GM18873 (cell line): ENCODE measurements at regions not wholly inside any gene's neighbourhood (a gene's known extent, or its start where the extent isn't known, plus 50 kb on each side); places are given as distances from the start of the nearest gene placed in this dataset.

Experiments used
- ATAC-seq: cut with Tn5 transposase; IDR thresholded peaks from one replicate; pipeline ENCODE4 v1.9.1; 2021; ENCODE audit warnings: mild to moderate bottlenecking, moderate library complexity, moderate number of reproducible peaks; ENCODE audit not compliant: unreplicated experiment, low FRiP score

DNA sequence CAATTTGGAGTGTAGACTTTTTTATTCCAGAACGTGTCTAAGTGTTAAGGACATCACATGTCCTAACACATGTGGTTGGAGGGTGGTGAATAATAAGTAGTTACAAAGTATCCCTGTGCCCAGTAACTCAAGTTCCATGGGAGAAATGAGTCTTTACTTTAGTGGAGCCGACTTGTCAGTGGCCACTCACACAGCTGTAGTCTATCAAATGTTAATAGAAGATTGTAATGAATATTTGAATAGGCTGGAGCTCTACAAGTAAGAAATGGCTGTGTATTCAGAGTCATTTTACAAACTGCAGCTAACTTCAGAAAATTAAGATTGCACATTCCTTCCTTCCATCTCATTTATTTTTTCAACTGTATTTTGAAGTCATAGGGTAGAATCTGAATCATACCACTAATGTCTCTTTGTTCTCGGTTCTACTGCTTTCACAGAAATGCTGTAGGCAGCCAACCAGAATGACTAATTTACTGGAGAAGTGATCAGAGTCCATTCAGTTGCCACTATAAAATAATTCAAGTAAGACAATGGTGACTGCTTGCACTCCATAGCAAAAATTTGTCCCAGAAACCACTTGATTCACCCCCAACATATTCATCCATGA lies 394.8 kb downstream of the NR2F1-AS1 start:
- no peak for ATAC-seq

DNA sequence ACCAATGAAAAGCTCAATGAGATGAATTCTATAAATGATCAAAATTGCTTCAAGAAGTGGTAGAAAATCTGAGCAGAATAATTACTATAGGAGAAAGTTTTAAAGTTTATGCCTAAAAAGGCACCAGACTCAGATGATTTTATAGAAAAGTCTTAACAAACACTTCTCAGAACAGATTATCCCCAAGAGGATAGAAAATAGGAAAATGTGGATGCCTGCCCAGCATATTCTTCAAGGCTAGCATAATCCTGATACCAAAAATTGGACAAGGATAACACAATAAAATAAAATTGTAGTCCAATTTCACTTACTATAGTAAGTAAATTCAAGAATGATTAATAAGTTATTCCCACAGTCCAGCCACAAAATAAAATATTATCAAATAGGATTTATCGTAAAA lies 397.0 kb downstream of the NR2F1-AS1 start:
- ATAC-seq = no peak

DNA sequence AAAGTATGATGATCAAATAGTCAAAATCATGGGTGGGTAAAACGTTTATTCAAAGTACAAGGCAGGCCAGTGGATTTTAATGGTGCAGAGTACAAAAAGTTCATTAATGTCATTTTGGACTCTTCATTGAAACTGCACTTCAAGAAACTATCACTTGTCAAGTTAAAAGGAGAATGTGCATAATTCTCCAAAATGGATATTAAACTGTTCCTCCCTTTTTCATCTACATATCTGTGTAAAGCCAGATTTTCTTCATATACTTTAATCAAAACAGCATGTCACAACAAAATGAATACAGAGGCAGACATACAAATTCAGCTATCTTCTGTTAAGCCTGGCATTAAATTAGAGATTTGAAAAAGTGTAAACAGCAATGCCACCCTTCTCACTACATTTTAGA lies 401.6 kb downstream of the NR2F1-AS1 start:
- ATAC-seq = no peak

DNA sequence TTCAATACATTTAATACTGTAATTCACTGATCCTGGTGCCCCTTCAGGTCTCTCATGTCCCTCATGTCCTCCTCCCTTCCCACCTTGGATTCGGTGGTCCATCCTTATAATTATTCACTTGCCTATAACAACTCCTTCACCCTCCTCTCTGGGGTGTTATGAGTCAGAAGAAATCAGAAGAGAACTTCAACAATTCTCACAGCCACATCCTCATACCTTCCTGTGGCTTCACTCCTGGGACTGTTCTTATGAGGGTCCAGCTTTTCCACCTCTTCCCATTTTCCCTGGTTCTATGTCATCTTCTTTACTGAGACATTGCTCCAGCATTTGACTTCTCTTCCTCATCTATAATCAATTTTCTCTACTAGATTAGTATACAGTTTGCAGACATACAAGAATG lies 406.1 kb downstream of the NR2F1-AS1 start:
- ATAC-seq = no peak

DNA sequence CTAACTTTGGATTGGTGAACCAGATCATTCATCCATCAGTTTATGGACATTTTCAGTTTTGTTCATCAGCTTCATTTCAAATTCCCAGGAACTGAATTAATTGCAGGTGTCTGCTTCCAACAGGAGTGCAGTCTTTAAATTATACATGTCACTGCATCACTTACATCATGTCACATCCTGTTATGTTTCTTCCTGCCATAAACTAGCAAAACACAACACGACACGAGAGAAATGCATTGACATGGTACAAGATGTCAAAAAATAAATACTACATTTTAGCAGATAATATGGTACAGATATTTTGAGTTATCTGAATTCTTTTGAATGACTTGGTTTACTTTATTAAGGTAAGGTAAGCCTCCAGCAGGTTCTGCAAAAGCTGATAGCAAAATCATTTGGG lies 415.5 kb downstream of the NR2F1-AS1 start:
- no peak for ATAC-seq

DNA sequence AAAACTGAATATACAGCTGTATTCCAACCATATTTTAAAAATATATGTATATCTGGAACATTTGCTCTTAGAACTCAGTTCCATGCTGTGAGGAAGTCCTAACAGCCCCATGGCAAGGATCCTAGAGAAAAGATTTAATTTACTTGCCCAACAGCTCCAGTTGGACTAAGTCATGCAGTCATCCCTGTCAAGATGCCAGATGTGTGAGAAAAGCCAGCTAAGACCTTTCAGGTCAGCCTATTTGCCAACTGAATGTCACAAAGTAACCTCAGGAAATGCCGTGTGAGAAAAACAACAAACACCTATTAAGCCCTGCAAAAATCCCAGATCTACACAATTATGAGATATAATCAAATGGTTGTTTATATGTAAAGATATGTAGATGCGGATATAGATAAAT lies 416.3 kb downstream of the NR2F1-AS1 start:
- no peak for ATAC-seq

DNA sequence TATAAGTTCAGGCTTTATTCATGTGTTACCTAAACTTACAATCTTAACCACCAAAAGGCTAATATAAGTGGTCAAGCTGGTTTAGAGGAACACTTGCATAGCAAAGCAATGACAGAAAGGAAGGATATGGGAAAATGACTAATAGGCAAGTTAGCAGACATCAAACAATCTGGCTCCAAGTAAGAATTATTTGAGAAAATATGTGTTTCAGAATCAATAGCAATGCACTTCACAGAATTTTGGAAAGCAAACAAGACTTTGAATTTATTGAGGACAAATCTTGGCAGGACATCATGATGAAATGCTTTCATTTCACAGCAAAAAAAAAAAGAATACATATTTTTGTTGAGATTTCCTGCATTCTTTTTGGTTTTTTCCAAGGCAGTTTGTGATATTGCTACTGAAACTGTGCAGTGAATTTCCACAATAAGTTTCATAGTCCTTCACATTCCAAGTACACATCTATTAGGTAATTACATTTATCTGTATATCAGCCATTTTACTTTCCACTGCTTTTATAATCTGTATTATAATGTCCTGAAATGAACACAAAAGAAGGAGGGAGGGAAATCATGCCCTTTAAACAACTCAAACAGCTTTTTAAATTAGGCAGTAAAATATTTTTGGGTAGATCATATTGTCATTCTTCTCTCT lies 417.9 kb downstream of the NR2F1-AS1 start:
- ATAC-seq = no peak

DNA sequence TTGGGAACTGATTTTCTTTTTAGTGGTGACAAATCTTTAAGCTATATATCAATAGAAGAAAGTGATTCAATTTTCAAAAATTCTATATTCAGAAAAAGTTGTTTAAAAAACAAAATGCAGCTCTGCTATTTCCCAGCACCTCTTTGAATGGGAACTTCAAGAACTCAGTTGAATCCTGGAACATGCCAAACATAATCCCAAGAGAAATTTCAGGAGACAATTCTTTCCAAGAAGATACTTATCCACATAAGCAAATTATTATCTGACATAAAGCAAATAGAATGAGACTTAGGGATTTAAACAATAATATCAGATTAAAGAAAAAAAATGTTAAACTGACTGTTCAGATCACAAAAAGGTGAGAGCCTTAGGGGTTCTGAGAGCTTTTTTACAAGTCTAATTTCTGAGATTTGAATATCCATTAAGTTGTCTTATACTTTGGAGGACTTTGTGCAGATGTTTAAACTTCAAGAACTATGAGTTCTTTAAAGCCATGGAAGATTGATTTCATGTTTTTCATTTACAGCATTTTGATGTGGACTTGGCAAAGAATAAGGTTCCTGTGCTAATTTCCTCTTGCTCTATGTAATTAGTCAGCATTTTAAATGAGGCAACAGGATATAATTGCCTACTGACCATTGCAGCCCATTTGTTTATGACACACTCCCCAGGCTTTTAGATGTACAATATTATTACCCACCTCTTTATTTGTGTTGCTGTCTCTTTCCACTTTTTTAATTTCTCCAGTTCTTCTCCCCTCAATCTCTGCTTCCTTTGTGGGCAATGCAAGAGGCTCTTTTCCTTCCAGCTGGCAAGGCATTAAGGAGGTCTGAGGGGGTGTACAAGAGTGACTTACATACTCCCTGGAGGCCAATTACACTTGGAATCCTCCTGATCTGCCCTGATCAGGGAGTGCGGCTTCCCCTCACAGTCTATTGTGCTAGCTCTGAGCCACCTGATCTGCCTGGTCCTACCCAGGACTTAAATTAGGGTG lies 419.1 kb downstream of the NR2F1-AS1 start:
- ATAC-seq = no peak

DNA sequence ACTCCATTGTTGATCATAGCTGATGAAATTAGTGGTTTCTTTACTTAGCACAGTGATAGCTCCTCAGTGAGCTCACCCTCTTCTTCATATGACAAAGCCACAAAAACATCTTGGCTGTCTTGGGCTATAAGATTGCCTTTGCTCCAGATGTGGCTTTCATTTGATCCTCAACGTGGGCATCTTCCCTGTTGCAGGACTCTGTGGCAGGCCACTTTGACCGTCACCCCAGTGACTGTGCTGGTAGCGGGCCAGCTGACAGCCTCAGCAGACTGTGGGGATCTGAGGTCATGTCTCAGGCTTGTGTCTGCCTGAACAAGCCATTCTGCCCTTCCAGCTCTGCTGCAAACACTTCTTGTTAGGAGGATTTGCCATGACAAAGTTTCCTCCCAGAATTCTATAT lies 422.2 kb downstream of the NR2F1-AS1 start:
- no peak for ATAC-seq

DNA sequence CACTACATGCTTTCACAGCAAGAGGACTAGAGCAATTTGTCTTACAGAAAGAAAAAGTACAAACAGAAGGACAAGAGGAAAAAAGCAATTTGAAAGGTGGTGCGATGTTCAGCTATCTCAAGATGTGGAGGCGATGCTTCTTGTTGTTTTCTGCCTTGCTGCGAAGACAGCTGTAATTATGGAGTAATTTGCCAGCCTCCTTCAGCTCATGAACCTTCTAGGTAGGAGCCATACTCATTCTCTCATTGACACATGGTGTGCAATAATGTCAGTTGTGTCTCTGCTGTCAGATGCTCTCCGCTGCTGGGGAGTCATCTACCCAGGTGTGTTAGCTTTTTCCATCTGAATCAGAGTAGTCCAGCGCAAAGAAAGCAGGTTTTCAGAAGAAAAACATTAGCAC lies 424.5 kb downstream of the NR2F1-AS1 start:
- no peak for ATAC-seq

DNA sequence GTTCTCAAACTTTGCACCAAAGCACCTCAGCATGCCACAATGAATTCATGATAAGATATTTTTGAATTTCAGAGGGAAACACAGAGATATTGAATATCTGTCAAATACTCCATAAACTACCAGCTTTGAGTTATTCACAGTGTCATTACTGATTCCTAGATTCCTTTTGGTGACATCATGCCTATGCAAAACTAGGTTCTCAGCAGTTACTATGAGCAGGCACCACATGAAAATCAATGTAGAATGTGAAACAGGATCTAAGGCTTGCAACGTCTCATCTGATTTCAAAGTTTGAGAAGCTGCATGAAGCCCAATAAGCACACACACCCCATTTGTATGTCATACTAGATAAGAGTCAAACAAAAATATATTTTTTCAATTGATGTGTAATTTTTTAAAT lies 426.5 kb downstream of the NR2F1-AS1 start:
- no peak for ATAC-seq

DNA sequence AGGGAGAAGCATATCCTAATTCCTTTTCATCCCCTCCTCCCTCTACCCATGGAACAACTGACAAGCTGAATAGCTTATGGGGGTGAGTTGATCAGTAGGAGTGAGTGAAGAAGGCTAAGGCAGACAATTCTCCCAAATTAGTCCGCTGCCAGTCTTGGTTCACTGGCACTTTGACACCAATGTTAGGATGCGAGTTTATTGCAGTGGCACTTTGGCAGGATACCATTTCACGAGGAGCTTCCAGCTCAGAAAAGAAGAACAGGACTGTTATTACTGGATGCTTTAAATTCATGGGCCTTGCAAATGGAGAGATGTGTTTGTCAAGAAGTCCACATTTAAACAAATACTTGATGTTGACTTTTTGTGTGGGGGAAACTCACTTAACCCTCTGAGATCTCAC lies 427.6 kb downstream of the NR2F1-AS1 start:
- ATAC-seq = no peak

DNA sequence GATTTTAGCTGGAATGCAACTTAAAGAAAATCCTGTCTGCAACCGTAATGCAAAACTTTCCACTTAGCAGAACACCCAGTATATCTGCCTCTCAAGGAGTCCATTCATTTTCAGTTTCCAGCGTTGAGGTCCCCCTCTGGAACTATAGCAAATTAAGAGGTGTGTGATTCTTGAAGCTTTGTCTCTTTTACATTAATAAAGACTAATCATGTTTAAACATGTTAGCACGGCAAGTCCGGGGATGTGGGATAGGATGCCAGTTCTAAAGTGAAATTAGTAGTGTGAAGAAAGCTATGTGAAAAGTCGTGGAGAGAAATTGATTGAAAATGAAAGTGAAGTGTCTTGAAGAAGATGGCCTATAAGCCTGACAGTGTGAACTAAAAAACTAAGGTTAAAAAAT lies 429.1 kb downstream of the NR2F1-AS1 start:
- no peak for ATAC-seq

DNA sequence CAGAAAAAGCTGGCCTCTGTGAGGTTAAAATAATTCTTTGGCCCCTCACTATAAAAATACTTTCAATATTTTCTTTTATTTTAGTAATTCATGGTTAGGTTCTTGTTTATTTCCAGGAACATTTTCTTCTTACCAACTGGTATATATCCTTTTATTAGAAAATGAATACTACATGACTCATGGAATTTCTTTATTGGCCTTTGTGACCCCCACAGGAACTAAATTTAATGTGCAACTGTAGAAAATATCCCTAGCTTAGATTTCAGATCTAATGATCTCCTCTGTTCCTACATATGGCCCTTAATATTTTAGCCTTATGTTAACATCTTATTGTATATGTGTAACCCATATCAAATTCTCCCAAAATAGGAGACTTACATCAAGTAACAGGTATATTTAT lies 429.9 kb downstream of the NR2F1-AS1 start:
- ATAC-seq = no peak

DNA sequence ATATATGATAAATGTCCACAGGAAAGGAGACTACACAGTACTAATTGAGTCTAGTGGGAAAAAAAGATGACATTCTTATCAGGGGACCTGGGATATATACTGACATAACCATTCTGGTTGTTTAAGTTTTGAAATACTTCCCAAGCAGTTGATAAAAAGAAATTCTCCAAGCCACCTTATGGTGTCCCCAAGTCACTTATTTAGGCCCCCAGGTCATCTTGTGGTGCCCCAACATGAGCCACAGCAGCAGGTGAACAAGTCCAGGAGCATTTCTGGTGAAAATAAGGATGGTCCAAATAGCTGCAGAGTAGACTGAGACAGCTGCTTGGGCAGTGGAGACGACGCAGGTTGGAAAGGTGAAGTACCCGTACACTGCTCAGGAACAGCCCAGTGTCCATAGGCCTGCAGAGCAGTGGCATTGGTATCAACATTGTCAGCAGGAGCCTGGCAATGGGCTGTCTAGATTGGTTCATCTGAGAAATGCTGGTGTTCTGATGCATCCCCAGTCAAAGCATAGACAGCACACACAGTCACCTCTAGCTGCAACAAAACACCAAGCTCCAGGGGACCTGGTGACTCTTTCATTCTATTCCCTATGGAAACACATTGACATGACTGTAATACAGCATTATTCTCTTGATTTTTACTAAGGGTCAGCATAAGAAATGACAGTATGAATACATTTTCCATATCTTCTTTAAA lies 430.6 kb downstream of the NR2F1-AS1 start:
- ATAC-seq = no peak

DNA sequence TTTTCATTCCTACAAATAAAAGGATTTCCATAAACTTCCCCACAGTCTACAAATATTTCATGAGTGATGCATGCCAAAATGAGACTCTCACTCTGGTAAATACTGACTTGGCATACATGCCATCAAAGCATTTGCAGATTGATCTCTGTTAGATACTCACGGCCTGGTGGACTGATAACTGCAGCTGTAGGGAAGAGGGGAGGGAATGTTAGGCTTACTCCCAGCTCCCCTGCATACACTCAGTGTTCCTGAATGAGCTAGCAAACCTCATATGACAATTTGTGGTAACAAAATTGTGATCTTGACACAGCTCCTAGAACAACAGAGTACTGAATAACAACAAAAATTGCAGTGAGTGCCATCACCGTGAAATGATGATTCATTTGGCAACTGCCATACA lies 435.3 kb downstream of the NR2F1-AS1 start:
- no peak for ATAC-seq

DNA sequence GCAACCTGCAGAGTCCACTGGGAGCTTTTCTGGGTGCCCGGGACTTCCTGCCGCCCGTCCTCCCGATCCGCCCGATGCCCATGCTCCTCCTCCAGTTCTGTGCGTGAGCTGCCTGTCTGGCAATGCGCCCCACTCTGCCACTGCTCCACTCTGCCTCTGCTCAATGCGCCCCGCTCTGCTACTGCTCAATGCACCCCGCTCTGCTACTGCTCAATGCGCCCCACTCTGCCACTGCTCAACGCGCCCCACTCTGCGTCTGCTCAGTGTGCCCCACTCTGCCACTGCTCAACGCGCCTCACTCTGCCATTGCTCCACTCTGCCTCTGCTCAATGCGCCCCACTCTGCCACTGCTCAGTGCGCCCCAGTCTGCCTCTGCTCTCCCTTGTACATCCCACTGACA lies 436.0 kb downstream of the NR2F1-AS1 start:
- ATAC-seq = no peak

DNA sequence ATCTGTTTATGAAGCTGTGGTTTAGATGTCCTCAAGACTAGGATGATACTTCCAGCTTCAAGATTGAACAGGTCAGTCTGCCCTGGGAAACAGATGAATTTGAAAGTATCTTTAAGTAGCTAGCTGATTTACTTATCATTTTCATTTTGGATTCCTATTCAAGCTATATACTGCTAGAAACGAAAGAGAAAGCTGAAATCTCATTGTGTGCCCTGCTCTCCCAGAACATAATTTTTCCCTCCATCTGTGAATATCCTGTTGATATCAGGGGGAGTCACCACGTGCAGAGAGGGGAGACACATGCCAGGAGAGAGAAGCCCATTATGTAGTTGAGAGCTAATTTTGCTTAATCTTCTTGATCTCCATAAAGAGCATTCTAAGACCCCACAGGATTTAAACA lies 439.1 kb downstream of the NR2F1-AS1 start:
- ATAC-seq = no peak

DNA sequence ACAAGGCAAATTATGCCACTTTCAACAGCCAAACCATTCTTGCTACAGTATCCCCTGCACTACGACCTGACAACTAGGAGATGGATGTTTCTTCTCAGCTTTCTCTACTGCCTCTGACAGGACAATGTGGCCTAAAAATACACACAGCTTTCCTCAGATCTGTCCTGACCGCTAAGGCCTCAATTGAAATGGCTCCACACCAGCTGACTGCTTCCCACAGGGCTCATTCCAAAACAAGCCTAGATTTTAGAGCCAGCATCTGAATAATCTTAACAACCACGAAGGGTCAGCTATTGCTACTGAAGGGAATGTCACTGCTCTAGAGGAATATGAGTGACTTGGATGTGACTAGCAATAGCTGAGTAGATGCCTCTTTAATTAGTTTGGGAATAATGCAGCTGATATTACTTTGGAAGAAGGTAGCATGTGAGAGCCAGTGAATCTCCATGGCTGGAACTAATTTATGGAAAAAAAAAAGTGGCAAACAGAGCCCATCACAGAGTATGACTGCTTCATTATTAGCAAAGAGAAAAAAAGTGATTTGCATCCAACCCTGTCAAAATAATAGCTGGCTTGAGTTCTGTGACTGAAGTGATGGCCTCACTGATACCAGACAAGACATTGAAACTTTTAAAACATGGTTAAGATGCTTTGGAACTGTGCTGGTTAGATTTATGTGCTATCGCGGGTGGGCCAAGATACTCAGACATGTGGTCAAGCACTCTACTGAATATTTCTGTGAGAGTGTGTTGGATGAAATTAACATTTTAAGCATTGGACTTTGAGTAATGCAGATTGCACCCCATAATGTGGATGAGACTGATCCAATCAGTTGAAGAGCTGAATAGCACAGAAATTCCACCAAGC lies 450.2 kb downstream of the NR2F1-AS1 start:
- no peak for ATAC-seq

DNA sequence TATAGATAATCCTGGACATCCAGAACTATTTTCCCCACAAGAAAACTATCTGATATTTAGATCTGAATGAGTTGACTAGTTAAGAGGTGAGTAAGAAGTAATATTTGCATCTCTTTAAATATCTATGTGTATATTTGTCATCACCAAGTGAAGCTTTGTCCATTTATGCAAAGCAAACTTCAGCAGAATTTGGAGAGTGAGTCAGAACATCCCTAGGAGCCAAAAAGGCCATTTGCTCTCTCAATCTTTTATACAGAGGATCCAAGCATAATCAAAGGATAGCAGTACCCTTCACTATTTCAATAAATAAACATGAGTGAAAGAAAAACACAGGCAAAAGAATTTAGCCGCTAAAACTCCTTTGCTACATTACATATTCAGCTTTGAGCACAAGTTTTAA lies 454.4 kb downstream of the NR2F1-AS1 start:
- ATAC-seq = no peak
